HuH-7 (cell line): ENCODE measurements at regions not wholly inside any gene's neighbourhood (a gene's known extent, or its start where the extent isn't known, plus 50 kb on each side); places are given as distances from the start of the nearest gene placed in this dataset.

ENCODE experiments used
- DNase-seq: peaks from one replicate; pipeline ENCODE4 v3.0.0; 2011; ENCODE audit warnings: low spot score

DNA sequence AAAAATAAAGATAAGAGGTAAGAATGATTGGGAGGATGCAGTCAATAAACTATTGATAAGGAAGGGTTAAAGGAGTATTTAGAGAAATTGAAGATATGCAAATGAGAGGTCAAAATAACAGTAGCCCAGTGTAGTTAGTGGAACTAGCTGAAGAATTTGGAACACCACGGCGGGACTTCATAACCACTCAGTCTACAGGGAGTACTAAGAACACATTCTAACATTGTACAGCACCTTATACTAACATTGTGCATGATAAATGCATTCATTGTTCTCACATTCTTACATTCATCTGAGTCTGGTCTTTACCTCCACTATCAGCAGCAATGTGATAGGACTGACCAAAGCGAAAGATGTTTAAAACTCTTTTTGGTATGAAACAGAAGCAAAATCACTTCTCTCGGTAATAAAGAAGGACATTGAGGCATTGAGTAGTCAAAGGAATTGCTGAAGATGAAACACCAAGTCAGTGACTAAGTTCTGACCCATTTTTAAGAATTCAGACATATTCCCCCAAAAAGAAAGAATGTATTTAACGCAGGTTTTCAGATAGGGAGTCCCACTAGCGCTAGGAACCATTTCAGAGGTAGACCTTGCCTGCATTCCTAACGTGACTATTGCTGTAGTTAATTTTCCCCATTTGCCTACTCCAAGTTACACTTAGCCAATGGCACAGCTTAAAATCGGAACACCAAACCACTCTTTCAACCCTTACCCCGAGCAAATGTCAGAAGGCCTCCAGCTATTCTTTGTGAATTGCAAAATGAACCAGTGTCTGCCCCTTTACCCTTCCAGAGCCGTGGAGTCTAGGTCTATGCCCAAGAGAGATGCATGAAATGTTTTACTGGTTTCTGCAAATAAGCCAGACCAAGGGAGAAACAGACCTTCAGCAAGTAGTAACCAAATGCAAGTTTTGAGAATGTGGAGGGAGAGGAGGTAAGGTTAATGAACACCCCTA, 108.8 kb upstream of the IRF2BP2 start:
- no peak for DNase-seq

DNA sequence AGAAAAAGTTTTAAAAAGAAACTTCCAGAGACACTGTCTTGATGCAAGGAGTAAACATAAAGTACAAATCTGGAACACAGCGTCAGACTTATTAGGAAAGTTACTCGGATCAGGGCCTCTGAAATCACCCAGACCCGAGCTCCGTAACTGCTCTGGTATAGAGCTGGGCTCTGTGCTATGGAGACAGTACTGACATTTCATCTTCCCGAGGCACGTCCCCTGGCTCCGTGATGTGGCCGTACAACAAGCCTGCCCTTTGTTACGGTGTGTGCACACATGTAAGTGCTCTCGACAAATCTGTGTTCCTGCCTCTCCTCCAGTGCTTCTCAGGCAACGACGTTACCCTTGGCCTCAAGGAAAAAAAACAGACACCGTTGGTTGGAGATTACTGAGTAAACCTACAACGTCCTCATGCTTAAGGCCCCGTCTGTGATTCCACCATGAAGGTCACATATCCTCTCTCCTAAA, 107.0 kb upstream of the IRF2BP2 start:
- DNase-seq = no peak

DNA sequence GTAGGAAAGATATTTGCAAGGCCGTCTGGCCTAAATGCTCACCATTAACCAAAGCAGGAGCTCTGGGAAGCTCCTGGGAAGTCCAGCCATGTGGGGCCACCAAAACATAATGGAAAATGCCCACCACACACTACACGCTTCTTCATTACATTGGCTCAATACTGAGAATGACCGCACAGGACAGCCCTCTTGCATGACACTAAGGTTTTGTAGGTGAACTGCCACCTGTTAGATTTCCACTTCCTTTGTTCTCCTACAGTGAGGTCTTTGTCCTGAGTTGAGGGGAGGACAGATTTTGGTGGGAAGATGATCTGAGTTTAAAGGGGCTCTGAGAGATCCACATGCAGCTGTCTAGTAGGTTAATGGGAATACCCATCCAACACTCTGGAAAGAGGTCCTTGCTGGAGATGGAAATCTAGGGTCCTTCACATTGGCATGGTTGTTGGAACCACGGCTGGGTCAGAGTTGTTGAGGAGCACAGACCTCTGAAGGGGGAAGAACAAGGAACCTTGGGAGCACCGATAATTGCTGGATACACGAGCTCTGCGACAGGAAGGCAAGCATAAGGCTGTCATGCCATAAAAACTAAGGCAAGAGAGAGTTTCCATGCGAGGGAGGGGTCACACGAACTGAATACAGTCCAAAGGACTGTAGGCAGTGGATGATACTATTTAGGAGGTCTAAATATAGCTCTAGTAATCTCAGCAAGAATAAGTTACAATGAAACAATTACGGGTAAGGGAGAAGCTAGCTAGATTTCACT, 105.5 kb upstream of the IRF2BP2 start:
- no peak for DNase-seq

DNA sequence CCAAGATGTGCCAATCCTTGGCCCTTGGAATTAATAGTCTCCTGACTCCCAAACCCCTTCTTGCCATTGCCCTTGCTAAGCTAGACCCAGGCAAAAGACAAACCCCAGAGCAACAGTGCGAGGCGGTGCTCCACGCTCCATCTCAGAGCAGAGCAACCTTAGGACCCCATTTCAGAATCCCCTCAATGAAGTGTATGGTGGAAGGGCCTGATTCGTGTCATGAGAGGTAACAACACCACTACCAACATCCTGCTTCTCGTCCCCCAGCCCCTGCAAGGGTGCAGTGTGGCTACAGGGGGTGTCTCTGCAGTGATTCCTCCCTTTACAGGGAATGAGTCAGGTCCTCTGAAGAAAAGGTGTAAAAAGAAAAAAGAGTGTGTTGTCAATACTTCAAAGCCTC, 103.9 kb upstream of the IRF2BP2 start:
- no peak for DNase-seq

DNA sequence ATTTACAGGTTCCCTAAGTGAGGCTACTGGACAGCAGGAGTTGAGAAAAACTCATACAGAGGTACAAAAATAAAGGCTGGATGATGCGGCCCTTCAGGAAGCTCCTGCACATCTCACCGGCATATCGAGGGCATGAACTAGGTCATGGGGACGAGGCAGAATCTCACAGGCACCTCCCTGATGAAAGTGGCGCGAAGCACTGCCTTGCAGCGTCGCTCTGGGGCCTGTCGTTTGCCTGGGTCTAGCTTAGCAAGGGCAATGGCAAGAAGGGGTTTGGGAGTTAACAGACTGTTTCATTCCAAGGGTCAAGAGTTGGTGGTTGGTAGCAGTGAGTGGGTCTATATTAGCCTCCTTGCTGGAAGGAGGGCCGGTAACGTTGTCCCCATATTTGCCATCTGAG, 103.5 kb upstream of the IRF2BP2 start:
- DNase-seq = no peak

DNA sequence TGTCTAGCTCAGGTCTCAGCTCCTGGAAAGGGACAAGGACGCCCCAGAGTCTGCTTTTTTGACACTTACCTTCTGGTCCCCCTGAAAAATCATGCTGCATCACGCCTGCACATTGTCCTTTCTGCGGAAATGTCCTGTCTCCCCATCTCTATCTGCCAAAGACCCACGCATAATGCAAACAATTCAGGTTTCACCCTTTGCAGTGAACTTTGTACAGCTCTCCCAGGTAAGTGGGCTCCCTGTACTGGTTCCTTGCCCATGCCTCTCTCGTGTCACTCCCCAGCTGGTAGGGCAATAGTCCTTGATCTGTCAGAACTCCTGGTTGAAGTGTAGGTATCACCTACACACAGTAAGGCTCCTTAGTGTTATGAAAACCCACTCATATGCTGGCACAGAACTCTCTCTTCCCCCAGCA, 102.9 kb upstream of the IRF2BP2 start:
- DNase-seq = no peak

DNA sequence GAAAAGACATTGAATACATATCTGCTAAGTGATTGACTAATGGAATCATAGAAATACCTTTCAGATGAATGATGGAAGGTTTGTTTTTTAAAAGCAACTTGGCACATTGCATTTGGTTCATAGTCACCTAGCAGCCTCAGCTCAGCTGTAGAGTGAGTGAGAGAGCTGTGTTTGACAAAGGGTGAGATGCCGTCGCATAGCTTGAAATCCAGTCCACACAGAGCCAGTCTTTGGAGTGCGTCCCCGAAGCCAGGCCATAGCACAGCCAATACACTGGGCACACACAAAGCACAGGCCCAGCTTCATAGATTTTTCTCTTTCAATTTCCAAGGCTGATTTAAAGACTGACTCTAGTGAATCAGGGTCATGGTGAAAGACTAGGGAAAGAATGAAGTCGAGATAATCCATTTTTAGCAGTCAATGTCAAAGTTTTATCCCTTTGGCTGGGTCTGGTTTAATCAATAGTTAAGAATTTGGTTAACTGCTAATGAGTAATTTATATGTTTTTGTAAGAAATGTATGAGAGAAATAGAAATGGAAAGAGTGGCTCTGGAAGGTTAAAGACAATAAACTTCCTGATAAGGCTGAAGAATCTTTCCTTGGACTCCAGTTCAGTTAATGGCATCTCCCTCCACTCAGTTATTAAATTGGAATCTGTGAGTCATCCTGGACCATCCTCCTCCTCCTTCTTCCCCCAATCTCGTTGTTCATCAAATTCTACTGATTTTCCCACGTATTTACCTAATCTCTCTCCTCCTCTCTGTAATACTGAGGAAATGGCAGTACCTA, 101.2 kb upstream of the IRF2BP2 start:
- no peak for DNase-seq

DNA sequence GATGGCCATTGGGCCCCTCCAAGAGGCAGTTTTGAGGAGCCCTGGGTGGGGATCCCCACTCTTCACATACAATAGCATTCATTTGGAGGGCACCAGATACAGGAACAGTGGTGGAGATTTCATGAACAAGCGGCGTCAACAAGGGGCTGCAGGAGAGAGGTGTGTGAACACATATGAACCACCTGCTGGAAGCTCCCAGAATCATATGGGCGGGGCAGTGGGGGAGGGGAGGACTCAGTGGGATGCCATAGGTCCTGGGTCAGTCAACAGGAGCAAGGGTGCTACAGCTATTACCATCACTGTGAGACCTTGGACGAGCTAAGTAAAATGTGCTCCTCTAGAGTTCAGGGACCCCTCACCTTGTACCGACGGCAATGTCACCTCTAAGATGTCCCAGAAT, 100.4 kb upstream of the IRF2BP2 start:
- no peak for DNase-seq

DNA sequence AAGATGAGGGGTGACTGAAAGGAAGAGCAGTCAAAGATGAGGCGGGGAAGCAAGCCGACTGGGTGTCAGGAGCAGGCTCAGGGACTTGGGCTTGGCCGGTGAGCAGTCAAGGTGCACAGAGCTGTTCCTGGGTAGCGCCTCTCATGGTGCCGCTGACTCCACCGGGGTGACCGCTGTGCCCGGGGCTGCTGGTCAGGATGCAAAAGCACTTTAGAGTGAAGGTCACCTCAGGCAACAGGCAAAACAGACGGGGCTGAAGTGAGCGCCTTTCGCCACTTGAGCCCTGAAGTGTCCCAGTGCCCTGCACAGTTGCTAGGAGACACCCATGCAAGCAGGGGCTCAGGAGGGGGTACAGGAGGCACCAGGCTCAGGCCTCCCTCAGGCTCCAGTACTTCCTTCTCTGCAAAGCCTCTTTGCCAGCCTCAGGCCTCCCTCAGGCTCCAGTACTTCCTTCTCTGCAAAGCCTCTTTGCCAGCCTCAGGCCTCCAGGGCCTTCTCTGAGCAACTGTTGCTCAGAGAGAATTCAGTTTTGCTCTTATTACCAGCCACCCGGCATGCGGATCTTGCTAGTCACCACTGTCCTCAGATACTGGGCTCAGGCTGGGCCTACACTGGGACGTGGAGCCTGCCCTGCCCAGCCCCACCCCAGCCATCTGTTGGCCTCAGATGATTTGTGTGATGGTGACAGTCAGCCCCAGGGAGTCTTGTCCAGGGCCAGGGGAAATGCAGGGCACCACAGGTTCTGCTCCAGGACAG, 99.7 kb upstream of the IRF2BP2 start:
- DNase-seq = no peak

DNA sequence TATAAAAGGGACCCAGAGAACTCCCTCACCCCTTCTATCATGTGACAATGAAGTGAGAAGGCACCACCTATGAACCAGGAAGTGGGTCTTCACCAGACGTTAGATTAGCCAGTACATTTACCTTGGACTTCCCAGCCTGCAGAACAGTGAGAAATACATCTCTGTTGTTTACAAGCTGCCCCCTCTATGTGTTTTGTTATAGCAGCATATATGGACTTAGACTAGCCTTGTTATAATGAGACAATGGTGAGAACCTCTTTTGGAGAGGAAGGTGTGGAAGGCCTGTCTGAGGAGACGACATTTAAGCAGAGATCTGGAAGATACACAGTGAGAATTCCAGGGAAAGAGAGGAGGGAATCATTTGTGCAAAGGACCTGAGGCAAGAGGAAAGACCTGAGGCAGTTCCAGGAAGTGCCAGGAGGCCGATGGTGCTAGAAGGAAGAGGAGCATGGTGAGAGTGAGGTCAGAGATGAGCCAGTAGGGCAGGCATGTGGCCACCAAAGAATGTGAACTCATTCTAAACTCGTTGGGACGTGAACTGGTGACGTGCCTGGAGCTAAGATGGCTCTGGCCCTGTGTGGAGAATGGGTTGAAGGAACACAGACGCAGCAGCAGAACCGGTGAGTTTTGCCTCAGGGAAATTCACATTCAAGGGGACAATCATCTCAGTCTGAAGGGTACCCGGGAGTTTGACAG, 98.9 kb upstream of the IRF2BP2 start:
- no peak for DNase-seq

DNA sequence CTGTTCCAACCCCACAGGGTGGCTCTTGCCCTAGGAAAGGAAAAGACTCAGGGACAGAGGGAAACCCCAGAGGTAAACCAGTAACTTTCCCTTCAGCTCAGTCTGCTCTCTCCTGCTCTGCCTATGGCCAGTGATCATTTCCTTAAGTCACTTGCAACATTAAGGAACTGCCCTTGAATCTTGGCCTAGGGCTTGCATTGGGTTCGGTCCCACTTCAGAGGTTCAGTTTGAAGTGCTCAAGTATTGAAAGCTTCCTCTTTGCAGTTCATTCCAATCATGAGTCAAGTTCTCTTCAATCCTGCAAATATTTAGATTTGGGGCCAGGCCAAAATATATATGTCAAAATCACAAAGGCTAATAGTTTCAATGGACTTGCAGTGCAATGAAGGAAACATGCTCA, 97.7 kb upstream of the IRF2BP2 start:
- no peak for DNase-seq

DNA sequence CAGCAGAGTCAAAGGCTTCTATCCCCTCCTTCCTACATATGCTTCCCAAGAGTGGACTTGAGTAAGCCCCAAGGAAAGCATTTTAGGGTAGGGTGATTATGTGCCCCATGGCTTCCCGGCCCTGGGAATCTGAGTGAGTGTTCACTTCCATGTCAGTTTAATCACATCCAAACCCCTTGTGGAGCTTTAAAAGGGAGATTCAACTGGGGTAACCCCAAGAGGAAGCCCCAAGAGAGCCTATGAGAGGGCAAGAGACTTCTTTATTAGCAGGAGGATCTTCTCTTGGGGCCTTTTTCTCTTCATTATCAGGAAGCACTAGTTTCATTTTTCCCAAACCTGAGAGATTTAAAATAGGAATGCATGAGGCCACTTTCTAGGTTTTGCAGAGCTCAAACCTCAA, 97.0 kb upstream of the IRF2BP2 start:
- DNase-seq = no peak

DNA sequence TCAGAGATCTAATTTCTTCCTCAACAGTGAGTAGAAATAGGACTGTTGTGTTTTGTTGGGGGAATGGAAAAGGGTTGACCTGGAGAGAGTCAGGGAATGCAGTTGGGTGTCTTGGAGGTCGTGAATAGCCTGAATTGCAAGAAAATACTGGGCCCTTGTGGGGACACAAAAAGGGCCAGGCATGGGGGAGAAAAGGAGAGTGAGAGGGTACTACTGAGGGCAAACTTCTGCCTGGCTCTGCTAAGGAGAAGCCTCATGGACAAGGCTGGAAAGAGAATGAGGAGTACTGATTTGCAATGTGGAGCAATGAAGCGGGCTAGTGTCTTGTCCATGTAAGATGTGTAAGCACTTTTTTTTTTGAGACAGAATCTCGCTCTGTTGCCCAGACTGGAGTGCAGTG, 96.2 kb upstream of the IRF2BP2 start:
- no peak for DNase-seq

DNA sequence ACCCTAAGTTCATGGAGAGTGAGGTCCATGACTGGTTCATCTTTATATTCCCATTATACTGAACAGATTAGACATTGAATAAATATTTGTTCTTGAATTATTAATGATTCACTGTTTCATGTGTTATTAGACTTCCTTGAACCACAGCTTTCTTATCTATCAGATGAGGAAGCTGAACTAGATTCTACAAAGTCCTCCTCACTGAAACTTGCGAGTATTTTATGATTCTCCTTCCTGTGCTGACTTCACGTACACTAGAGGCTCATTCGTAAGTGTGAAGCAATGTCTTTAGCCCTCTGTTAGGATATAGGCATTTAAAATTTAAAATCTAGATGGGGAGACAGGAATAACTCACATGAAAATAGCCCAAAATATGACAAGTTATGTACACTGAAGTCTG, 95.6 kb upstream of the IRF2BP2 start:
- DNase-seq = no peak

DNA sequence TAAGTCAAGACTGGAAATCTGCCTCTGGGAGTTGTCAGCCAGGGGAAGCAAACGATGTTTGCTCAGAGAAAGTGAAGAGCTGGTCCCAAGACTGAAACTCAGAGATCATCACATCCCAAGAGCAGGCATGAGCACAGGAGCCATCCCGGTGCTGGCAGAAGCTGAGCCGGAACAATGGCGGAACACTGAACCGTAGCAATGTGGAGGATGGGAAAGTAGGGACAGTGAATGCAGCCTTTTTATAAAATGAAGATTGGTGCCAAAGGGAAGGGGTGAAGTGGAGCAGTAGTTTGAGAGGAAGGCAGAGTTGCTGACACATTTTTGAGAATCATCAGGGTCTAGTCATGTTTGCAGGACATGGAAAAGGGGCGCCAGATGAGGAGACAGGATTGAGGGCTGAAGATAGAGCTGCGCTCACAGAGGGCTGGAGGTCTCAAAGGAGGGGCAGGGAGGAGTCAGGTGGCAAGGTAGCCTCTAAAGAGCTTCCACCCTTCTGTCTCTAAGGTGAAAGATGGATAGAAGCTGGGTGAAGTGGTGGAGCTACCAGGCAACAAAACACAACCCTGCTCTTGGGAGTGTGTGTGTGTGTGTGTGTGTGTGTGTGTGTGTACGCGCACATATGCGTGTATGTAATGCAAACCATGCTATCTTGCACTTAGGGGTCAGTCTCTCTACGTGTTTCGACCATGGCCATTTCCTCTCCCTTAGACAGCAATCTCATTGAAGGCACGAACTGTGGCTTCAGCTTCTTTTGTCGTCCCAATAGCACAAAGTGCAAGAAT, 94.3 kb upstream of the IRF2BP2 start:
- DNase-seq = no peak

DNA sequence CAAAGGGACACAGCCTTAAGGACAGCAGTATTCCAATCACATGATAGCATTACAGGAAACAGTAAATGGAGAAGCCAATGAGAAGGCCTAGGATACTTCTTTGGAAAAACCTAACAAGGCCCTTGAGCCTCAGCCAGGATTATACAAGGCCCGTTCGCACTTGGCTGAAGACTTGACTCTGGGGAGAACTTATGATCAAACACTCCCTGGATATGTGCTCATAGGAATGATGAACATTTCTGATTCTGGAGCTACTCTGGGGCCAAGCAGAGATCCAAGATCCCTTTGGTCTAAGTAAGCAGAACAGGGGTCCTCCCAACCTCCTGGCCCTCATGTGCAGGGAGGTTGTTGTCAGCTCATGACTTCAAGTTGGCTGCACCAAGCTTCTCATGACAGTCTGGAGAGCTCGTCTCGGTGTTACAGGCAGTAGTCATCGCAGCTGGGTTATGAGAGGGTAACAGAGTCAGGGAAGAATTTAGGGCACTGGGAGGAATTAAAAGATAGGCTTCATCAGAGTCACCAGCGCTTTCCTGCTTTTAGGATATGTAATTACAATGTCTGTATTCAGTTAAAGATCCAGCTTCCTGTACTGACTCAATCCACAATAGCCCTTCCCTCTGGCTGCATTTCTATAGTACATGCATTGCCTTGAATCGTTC, 92.5 kb upstream of the IRF2BP2 start:
- no peak for DNase-seq

DNA sequence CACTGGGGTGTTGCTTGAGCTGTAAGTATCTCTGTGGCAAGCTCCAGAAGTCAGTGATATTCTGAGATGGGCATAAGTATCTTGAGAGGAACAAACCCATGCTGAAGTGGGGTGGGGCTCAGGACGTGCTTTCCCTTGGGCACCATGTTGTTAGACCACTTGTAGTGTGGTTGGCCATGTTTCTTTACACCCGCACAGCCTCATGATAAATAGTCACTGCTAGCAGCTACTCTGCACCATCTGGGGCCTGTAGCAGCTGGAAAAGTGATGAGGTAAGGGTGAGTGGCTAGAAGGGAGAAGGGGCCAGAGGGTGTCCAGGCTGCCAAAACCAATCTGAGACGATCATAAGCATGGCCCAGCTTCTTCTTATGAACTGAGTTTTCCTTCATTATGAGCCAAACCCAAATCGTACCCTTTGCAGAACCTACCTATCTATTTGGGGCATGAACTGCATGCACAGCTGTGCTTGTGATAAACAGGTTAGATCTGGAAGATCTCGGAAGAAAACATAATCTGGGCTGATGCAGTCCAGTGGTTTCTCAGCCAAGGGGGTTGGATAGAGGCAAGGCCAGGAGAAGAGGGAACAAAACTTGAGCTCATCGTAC, 91.9 kb upstream of the IRF2BP2 start:
- DNase-seq = no peak

DNA sequence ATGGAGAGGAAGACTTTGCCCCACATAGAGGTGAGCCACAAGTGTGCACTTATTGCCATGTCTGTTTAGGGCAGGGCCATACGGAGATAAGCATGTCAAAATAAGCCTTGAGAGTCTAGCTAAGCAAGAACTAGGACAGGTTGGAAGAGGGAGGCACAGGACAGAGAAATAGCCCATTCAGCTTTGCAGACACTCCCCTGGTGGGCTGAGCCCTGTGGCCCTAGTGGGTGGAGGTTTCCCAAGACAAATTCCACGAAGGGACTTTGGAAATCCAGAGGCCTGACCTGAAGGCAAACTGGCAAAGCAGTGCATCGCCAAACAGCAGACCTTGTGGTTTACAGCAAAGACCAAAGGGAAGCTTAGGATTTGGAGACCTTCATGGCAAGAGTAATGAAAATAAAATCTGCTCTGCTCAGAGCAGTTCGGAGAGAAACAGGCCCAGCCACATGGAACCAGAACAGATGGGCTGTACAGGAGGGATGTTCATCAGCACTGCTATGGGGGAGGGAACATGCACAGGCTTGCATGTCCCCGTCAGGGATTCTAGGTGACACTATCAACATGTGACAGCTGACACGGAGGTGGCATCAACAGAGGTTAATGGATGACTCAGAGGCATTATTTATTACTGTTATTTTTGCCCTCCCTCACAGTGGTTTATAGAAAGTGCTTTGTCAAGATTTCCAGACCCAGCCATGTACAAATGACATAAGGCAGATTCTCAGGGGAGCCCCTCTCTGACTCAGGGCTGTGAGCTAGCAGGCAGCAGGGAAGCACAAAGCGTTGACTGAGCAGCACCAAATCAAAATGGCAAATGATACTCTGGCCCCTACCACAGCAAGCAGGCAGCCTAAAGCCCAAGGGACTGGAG, 90.1 kb upstream of the IRF2BP2 start:
- DNase-seq = no peak
